IPS DF 4.7 (cell line): ENCODE measurements at regions not wholly inside any gene's neighbourhood (a gene's known extent, or its start where the extent isn't known, plus 50 kb on each side); places are given as distances from the start of the nearest gene placed in this dataset.

Experiments used
- DNase-seq: peaks from one replicate; pipeline ENCODE4 v3.0.0-alpha.2; 2013; ENCODE audit warnings: low spot score; ENCODE audit errors: extremely low read depth

- no peak for DNase-seq
These were observed 96.8 kb downstream of the BOD1L2 start for GRCh38 chr18:57243624-57244179.

DNA sequence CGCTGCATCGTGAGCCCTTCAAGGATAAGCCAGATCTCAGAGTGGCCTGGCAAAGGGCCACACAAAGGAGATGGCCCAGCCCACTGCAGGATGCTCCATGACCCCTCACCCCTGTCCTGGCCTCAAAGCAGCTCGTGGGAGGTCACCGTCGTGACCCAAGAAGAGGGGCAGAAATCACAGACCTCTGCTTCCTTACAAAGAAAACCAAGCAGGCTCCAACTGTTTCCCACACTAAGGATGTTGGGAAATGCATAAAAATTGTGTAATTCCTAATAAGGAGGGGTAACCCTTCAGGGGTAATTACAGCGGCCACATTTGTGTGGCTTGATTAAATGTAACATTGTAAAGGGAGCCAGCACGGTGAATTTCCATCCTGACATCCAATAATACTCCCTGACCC, 102.3 kb downstream of the BOD1L2 start:
- DNase-seq, result no peak

- DNase-seq, result no peak
These were observed 102.5 kb upstream of the ST8SIA3 start for GRCh38 chr18:57249883-57250282.

GRCh38 chr18:57251747-57252146, 100.6 kb upstream of the ST8SIA3 start:
- no peak for DNase-seq

GRCh38 chr18:57253903-57254302, 98.5 kb upstream of the ST8SIA3 start:
- DNase-seq, result no peak

DNA sequence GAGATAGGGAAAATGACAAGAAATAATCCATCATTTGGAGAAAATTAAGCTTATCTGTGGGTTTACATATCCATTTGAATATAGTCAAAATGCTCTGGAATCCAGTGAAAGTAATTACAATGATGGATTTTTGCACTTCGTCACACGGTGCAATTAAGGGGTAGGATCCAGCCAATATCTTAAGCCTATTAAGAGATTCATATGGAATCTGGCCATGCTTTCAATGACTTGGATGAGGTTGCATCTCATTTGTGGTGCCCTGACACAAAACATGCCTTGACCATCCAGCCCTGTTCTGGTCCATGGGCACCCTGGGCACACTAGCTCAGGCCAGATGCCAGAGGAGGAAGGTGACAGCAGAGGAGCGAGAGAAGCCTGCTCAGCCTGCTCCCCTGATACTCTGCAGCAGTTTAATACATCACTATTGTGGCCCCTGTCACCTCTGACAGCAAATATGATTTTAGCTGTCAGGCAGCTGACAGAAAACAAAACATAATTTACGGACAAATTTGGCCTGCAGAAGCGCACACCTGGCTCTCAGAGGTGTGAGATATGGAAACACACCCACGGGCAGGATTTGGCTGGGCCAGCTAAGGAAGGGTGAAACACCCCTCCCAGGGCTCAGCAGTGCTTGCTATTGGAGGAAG, 94.1 kb upstream of the ST8SIA3 start:
- no peak for DNase-seq

GRCh38 chr18:57267368-57267925, 84.9 kb upstream of the ST8SIA3 start:
- no peak for DNase-seq

GRCh38 chr18:57269756-57270155, 82.6 kb upstream of the ST8SIA3 start:
- DNase-seq, result no peak

DNA sequence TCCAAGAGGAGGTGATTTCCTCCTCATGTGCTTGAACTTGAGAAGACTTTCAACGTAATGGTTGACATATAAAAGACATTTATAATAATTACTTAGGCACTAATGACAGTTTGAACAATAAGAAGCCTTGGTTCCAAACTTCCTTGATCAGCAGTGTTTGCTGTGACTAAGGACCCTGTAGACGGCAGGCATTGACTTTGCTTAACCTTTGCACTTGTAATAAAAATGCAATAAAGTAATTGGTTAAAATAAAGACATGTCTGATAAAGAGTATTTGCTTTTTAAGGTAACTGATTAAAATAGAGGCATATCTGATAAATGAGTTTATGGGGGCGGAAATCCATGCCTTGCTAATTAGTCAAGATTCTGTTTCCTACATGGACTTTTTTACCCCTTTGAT, 82.2 kb upstream of the ST8SIA3 start:
- no peak for DNase-seq

- no peak for DNase-seq
These were observed 79.2 kb upstream of the ST8SIA3 start for GRCh38 chr18:57273194-57273593.

DNA sequence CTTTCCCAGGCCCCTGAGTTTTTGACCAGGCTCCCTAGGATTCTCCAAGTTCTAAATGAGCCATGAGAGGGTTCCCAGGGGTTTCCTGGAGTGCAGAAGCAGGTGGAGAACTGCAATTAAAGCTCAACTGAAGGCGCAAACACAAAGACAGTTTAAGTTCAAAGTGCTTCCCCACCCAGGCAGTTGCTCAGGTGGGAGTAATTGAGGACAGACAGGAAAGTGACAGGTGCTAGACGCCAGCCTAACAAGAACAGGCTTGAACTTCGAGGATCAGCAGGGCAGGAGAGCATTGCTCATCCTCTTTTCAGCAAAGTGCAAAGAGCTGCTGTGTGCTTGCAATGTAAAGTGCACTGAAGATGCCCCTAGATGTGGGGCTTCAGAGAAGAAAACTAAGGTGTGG, 77.2 kb upstream of the ST8SIA3 start:
- DNase-seq, result no peak

GRCh38 chr18:57276829-57277228, 75.5 kb upstream of the ST8SIA3 start:
- no peak for DNase-seq

- no peak for DNase-seq
These were observed 73.4 kb upstream of the ST8SIA3 start for GRCh38 chr18:57278933-57279332.

- no peak for DNase-seq
These were observed 70.8 kb upstream of the ST8SIA3 start for GRCh38 chr18:57281519-57281918.

- no peak for DNase-seq
These were observed 65.4 kb upstream of the ST8SIA3 start for GRCh38 chr18:57286949-57287348.

GRCh38 chr18:57287766-57288165, 64.6 kb upstream of the ST8SIA3 start:
- DNase-seq, result no peak

- DNase-seq, result no peak
These were observed 57.8 kb upstream of the ST8SIA3 start for GRCh38 chr18:57294547-57294946.

- DNase-seq, result no peak
These were observed 56.0 kb upstream of the ST8SIA3 start for GRCh38 chr18:57296336-57296735.

- no peak for DNase-seq
These were observed 55.1 kb upstream of the ST8SIA3 start for GRCh38 chr18:57297306-57297705.

GRCh38 chr18:57299931-57300330, 52.4 kb upstream of the ST8SIA3 start:
- no peak for DNase-seq

GRCh38 chr18:57301573-57302559, 50.5 kb upstream of the ST8SIA3 start:
- no peak for DNase-seq
